Erythroblast (primary cell): ENCODE measurements at regions not wholly inside any gene's neighbourhood (a gene's known extent, or its start where the extent isn't known, plus 50 kb on each side); places are given as distances from the start of the nearest gene placed in this dataset.

Experiments used
- GATA1 ChIP-seq: IDR thresholded peaks from 2 replicates; pipeline ENCODE4 v1.6.1; 2011; ENCODE audit warnings: low read depth, mild to moderate bottlenecking, control low read depth, low read length, moderate library complexity
- POLR2A ChIP-seq: IDR thresholded peaks from 2 replicates; pipeline ENCODE4 v1.6.1; 2011; ENCODE audit warnings: mild to moderate bottlenecking, low read length

DNA sequence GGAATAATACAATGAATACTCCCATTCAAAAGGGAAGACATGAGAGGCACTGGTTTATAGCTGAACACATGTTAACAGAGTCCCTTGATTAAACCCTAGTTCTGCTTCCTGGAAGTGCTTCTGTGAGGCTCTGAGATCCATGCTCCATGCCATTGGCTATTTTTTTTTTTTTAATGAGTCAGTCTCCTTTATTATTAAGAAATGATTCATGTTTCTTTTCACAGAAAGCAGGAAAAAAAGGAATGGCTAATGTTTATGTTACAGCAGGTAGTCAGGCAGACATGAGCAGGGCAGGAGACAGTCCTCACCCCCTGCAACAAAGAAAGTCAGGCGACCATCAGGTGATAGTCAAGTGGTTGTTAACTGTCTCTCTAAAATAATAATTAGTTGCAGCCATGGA, 598.7 kb downstream of the EPHA5 start:
- no peak for TF ChIP-seq POLR2A
- TF ChIP-seq GATA1, result no peak
